GM10248 (cell line): ENCODE measurements at regions not wholly inside any gene's neighbourhood (a gene's known extent, or its start where the extent isn't known, plus 50 kb on each side); places are given as distances from the start of the nearest gene placed in this dataset.

Source experiments
- CTCF ChIA-PET: fragments of 300-600 bp; sonication (Branson Sonifier 250); formaldehyde crosslinking; extraction: SDS; loops from one replicate; lab custom pipeline; 2021; ENCODE audit warnings: antibody characterized with exemption; lab: Yijun Ruan, JAX
- POLR2A ChIA-PET: fragments of 350-650 bp; sonication (Branson Sonifier 250); formaldehyde crosslinking; extraction: SDS; loops from one replicate; lab custom pipeline; 2020; ENCODE audit warnings: antibody characterized with exemption; lab: Yijun Ruan, JAX
- DNase-seq: peaks from one replicate; pipeline ENCODE4 v3.0.0; 2012; ENCODE audit errors: extremely low spot score
- CTCF ChIP-seq: IDR thresholded peaks from 2 replicates; pipeline ENCODE4 v1.5.1; 2012; ENCODE audit warnings: mild to moderate bottlenecking, low read depth; ENCODE audit errors: extremely low read depth, missing control alignments, control extremely low read depth

GRCh38 chr9:108413809-108414208, 442.0 kb downstream of the ACTL7B start:
- no peak for TF ChIP-seq CTCF
- no peak for DNase-seq
- POLR2A ChIA-PET = no interaction called here
- CTCF ChIA-PET = interaction anchor here (0.9 kb wide), 1 partner anchor 152 kb away, joined by 3 read pairs; no protein-coding TSS in a partner anchor

DNA sequence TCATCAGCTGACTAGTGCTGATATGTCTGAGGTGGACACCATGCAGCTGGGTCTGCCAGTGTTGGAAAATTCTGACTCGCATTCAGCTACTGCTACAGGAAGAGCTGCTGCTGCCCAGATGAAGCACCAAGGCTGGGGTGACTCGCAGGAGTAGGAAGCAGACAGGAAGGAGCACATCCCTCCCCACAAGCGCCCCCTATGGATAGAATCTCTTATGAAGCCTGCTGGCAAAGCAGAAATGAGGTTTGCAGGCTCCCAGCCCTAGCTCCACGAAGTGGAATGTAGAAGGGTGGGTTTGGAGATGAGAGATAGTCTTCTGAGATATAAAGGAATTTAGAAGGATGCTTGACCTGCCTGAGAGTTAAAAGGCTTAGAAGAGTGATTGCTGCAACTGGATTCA, 443.0 kb downstream of the ACTL7B start:
- TF ChIP-seq CTCF = no peak
- ChIA-PET POLR2A (no interaction called here), CTCF (no interaction called here)
- DNase-seq = no peak

GRCh38 chr9:108411632-108412031, 444.2 kb downstream of the ACTL7B start:
- no peak for DNase-seq
- POLR2A ChIA-PET = no interaction called here
- CTCF ChIA-PET = no interaction called here
- no peak for TF ChIP-seq CTCF

DNA sequence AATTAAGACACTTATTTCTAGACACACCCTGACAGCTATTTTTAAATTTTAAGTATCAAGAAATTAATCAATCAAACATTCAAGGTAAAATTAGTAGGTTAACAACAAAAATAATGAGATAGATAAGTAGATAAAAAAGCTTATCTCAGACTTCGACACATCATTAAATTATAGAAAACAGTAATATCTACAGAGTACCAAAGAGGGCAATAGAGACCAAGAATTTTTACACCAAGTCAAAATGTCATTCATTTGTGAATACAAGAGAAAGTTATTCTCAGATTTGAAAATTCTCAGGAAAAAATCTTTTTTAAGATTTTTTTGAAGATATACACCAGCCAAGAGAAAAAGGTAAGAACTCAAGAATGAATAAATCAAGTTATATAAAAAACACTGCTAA, 445.6 kb downstream of the ACTL7B start:
- no peak for DNase-seq
- ChIA-PET CTCF (interaction anchor here (1.4 kb wide), 1 partner anchor 14 kb away, joined by 3 read pairs; no protein-coding TSS in a partner anchor), POLR2A (no interaction called here)
- TF ChIP-seq CTCF = no peak

- CTCF ChIA-PET = no interaction called here
- POLR2A ChIA-PET = no interaction called here
- TF ChIP-seq CTCF = no peak
- DNase-seq = no peak
Measured at GRCh38 chr9:108400297-108400696, 455.5 kb downstream of the ACTL7B start.

GRCh38 chr9:108399851-108400250, 455.9 kb downstream of the ACTL7B start:
- ChIA-PET CTCF (no interaction called here), POLR2A (no interaction called here)
- DNase-seq = no peak
- no peak for TF ChIP-seq CTCF

DNA sequence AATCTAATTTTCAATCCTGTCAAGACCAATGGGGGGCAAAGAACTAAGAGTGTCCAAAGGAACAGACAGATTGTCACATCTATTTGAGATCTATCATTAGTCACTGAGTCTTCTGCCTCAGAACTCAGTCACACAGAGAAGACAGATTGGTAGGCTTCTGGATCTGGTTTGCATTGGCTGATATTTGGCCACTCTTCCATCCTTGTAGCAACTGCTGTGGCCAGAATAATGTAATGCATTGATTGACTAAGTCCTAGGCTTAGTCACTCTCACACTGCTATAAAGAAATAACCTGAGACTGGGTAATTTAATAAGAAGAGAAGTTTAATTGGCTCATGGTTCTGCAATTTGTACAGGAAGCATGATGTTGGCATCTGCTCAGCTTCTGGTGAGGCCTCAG, 458.5 kb downstream of the ACTL7B start:
- no peak for TF ChIP-seq CTCF
- DNase-seq = no peak
- ChIA-PET CTCF (no interaction called here), POLR2A (no interaction called here)
